LNCAP (cell line): ENCODE measurements at regions not wholly inside any gene's neighbourhood (a gene's known extent, or its start where the extent isn't known, plus 50 kb on each side); places are given as distances from the start of the nearest gene placed in this dataset.

ENCODE experiments used
- TF ChIP-seq, protein P1 (sequence below): fragments of 450-650 bp; IDR thresholded peaks from 2 replicates; pipeline ENCODE4 v1.5.1; 2017; ENCODE audit warnings: mild to moderate bottlenecking

GRCh38 chr3:135368316-135368715 lies 573.3 kb downstream of the EPHB1 start:
- TF ChIP-seq, protein P1, sequence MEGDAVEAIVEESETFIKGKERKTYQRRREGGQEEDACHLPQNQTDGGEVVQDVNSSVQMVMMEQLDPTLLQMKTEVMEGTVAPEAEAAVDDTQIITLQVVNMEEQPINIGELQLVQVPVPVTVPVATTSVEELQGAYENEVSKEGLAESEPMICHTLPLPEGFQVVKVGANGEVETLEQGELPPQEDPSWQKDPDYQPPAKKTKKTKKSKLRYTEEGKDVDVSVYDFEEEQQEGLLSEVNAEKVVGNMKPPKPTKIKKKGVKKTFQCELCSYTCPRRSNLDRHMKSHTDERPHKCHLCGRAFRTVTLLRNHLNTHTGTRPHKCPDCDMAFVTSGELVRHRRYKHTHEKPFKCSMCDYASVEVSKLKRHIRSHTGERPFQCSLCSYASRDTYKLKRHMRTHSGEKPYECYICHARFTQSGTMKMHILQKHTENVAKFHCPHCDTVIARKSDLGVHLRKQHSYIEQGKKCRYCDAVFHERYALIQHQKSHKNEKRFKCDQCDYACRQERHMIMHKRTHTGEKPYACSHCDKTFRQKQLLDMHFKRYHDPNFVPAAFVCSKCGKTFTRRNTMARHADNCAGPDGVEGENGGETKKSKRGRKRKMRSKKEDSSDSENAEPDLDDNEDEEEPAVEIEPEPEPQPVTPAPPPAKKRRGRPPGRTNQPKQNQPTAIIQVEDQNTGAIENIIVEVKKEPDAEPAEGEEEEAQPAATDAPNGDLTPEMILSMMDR: no peak

- TF ChIP-seq, protein P1: no peak
Measured at GRCh38 chr3:135368781-135369180, 573.7 kb downstream of the EPHB1 start.

- TF ChIP-seq, protein P1: no peak
Measured at GRCh38 chr3:135374571-135374970, 579.5 kb downstream of the EPHB1 start.

DNA sequence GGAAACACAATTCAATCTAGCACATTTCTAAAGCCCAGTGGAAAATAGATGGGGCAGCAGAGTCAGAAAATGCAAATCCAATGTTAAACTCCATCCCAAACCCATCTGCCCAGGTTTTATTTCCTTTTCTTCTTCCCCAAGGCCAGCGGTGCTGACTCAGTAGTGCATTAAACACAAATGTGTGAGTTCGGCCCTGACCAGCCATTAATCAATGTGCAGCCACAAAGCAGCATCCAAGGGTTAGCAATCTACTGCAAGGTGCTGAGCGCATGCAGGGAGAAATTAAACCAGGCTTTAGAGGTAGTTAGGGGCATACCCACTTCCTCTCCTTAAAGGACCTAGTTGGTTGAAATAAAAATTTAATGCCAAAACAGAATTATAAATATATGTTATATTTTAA lies 583.3 kb upstream of the PPP2R3A start:
- TF ChIP-seq, protein P1: no peak

GRCh38 chr3:135382621-135383020 lies 582.9 kb upstream of the PPP2R3A start:
- TF ChIP-seq, protein P1: no peak

DNA sequence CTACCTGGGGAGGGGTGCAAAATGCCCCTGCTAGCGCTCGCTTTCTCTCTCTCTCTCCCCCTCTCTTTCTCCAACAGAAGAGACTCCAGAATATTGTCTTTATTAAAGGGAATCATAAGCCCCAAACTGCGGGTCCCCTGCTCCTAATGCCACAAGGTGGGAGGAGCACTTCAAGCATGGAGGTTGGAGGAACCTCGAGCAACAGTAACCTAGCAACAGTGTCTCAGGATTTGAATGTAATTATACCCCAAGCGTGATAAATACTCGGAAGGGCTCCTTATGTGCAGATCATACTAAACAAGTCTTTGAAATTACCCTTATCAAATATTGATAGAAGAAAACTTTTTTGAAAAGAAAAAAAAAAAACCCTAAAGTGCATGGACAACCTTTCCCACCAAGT lies 582.2 kb upstream of the PPP2R3A start:
- TF ChIP-seq, protein P1: no peak

- TF ChIP-seq, protein P1: no peak
Measured at GRCh38 chr3:135392151-135392550, 573.4 kb upstream of the PPP2R3A start.

DNA sequence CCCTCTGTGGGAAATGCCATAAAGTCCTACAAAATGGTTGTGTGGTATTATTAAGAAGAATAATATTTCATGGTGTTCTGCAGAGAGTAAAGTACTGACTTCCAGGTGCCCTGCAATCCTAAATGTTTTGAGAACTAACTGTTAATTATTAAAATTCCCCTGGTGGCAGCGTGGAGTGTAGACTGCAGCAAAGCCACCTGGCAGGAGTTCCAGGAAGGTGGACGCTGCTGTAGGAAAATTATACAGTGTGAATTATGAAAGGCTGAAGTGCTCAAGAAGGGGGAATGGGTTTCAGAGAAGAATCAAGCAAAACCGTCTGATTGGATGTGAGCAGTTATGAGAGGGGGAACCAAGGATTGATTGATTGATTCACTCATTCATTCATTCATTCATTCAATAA lies 572.4 kb upstream of the PPP2R3A start:
- TF ChIP-seq, protein P1: no peak
